ENCODE measurements at regions not wholly inside any gene's neighbourhood (a gene's known extent, or its start where the extent isn't known, plus 50 kb on each side); places are given as distances from the start of the nearest gene placed in this dataset.
A peak's percentile ranks its signal among the peaks of the same experiment; 100 is the strongest.

GRCh38 chr7:11281953-11282352 is 308.3 kb downstream of the PHF14 start (continued):
- TF ChIP-seq PBX2 (CRISPR knock-in tag; IDR thresholded peaks at IDR 0.05; ENCODE audit: low read depth) (no peak), PBX2 (tag; conservative IDR thresholded peaks at IDR 0.05; ENCODE audit: low read depth) (peak; percentile 80), DMBX1 (CRISPR knock-in tag; IDR thresholded peaks at IDR 0.05; ENCODE audit: borderline replicate concordance) (no peak), ZNF212 (CRISPR knock-in tag; IDR thresholded peaks at IDR 0.05) (no peak), MLLT1 (IDR thresholded peaks at IDR 0.05) (no peak), ZNF407 (IDR thresholded peaks at IDR 0.05; ENCODE audit: low read depth) (no peak), ZNF133 (CRISPR knock-in tag; IDR thresholded peaks at IDR 0.05) (no peak), BRD9 (IDR thresholded peaks at IDR 0.05; ENCODE audit: low read depth, partially characterized antibody) (peak; percentile 43), TAL1 (IDR thresholded peaks at IDR 0.05) (peak; percentile 63), TRIM28 (IDR thresholded peaks at IDR 0.05) (no peak), ELF4 (CRISPR knock-in tag; IDR thresholded peaks at IDR 0.05) (peak; percentile 10; the same call in 1 of the 2 replicates), FOXJ2 (tag; IDR thresholded peaks at IDR 0.05) (peak; percentile 72; the same call in 1 of the 2 replicates), FOXA3 (CRISPR knock-in tag; conservative IDR thresholded peaks at IDR 0.05 in 1 of 2, IDR thresholded peaks at IDR 0.05 in 1 of 2) (peak in 1 of 2 experiments; percentile 82; a peak in 2 of 4 replicates), SOX6 (IDR thresholded peaks at IDR 0.05) (peak; percentile 54), ARNT (IDR thresholded peaks at IDR 0.05) (peak in 1 of 2 experiments; percentile 67; a peak in 1 of 4 replicates), STAT5A (IDR thresholded peaks at IDR 0.05; ENCODE audit: borderline replicate concordance, low read length) (peak; percentile 18; the same call in 1 of the 2 replicates), MAFG (tag; conservative IDR thresholded peaks at IDR 0.05) (peak; percentile 97), ZNF197 (CRISPR knock-in tag; IDR thresholded peaks at IDR 0.05; ENCODE audit: low read depth) (0 out of 2 replicates have a peak, but pooled peaks have one; percentile 24), ZNF311 (CRISPR knock-in tag; IDR thresholded peaks at IDR 0.05) (no peak)
